ENCODE measurements at regions not wholly inside any gene's neighbourhood (a gene's known extent, or its start where the extent isn't known, plus 50 kb on each side); places are given as distances from the start of the nearest gene placed in this dataset.
"Not testable (repeated sequence)": the region's sequence is repeated elsewhere in the genome, so short reads cannot be mapped to it uniquely, and the experiment has no call there.

- no peak for DNase-seq
Observed at GRCh38 chr3:78087134-78087533, 1047.2 kb downstream of the ROBO2 start.

DNA sequence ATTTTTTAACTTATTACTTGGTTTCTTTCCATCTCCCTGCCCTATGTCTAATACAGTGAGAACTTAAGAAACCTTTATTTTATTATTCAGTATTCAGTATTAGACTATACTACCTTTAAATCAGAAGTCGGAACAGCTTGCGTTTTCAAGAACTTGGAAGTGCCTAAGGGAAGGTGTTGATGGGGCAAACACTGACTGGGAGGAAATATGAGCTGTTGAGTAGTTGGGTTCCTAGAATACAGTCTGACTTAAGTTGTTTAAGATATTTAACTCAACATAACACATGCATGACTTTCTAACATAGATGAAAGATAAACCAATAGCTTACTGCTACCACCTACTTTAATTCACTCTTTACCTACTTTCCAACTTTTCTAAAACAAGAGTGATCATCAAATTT is 1048.1 kb downstream of the ROBO2 start:
- no peak for DNase-seq

GRCh38 chr3:78090382-78090781 is 1050.5 kb downstream of the ROBO2 start:
- DNase-seq, result no peak

DNA sequence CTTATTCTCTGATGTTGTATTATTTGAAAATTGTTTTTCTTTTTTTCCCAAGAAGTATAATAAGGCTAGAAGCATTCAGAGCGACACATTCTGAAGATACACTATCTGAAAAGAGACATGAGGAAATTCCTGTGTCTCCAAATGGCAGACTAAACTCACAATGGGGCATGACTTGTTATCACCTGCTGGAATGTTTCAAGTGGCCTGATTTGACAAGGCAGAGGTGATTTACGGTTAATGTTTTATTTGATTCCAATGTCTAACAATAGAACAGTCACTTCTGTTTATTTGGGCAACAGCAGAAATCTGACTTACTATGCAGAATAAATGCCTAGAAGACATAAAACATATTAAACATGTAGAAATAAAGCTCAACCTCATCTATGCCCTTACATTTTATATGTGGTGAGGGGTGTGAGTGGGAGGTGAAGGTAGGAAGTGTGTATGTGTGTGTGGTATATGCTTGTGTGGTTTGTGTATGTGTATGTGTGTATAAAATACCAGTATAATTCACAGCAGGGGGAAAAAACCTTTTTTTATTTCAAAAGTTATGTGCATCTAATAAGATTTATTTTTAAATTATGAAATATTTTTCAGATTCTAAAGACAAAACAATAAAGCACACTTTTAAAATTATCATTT is 1051.7 kb downstream of the ROBO2 start:
- DNase-seq, result no peak

DNA sequence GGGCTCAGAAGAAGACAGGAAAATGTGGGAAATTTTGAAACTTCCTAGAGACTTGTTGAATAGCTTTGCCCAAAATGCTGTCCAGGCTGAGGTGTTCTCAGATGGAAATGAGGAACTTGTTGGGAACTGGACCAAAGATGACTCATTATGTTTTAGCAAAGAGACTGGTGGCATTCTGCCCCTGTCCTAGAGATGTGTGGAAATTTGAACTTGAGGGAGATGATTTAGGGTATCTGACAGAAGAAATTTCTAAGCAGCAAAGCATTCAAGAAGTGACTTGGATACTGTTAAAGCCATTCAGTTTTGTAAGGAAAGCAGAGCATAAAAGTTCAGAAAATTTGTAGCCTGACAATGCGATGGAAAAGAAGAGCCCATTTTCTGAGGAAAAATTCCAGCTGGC is 1052.7 kb downstream of the ROBO2 start:
- DNase-seq, result not testable (repeated sequence)

- DNase-seq, result no peak
Observed at GRCh38 chr3:78096488-78097255, 1056.8 kb downstream of the ROBO2 start.

DNA sequence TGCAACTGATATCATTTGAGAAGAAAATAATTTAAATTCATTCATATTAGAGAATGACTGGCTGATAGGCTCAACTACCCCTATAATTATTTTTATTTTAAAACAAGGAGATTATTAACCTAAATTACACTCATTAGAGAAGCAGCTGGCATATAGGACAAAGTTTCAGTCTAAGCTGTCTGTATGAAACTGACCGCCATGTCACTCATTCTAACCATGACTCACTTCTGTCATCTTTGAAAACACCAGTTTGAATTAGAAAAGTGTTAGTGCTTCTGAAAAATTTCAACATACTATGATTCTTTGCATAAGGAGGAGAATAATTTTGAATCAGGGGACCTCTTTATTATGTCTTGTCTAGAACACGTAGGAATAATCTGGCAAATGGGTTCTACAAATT is 1058.5 kb downstream of the ROBO2 start:
- no peak for DNase-seq

DNA sequence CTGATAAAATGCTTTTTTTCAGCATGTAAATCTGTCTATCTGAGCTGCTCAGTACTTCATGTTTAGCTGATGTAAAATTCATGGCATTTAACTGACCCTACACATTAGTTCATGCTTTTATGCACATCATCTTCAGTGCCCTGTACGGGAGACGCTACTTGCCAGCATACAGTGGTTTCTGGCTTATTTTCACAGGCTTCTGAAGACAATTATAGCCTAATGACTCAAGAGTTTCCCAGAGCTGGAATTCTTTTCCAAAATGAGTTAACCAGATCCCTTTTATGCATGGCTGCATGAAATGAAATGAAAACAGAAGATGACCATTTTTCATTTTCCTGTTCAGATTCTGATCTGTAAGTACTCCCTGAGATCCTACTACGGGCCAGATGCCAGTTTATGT is 1061.5 kb downstream of the ROBO2 start:
- DNase-seq, result peak; percentile 52

DNA sequence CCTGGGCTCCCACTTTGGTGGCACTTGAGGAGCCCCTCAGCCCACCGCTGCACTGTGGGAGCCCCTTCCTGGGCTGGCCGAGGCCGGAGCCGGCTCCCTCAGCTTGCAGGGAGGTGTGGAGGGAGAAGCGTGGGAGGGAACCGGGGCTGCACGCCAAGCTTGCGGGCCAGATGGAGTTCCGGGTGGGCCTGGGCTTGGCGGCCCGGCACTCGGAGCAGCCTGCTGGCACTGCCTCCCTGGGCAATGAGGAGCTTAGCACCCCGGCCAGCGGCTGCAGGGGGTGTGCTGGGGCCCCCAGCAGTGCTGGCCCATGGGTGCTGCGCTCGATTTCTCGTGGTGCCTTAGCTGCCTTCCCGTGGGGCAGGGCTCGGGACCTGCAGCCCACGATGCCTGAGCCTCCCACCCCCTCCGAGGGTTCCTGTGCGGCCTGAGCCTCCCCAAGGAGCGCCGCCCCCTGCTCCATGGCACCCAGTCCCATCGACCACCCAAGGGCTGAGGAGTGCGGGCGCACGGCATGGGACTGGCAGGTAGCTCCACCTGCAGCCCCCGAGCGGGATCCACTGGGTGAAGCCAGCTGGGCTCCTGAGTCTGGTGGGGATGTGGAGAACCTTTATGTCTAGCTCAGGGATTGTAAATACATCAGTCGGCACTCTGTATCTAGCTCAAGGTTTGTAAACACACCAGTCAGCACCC is 1068.5 kb downstream of the ROBO2 start:
- not testable (repeated sequence) for DNase-seq

GRCh38 chr3:78112291-78113010 is 1072.6 kb downstream of the ROBO2 start:
- no peak for DNase-seq

- no peak for DNase-seq
Observed at GRCh38 chr3:78115983-78116382, 1076.1 kb downstream of the ROBO2 start.

DNA sequence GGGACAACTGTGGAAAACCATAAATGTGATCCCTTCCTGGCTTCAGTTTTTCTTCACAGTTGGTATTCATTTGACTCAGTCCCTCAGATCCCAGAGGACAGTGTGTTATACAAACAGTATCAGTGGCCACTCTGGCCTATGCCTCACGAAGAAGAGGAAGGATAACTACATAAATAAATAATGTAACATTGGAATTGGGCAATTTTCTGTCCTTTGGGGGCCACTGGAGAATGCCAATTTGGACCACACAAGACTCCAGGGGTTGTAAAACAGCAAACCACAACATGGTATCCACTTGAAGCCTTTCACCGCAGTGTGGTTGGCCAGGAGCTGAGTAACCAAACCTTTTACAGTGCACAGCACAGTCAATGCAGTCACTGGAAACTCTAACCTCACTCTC is 1077.0 kb downstream of the ROBO2 start:
- no peak for DNase-seq

- DNase-seq, result no peak
Observed at GRCh38 chr3:78123058-78123457, 1083.2 kb downstream of the ROBO2 start.

GRCh38 chr3:78129707-78130106 is 1089.8 kb downstream of the ROBO2 start:
- peak; percentile 70 for DNase-seq

GRCh38 chr3:78130741-78131290 is 1090.9 kb downstream of the ROBO2 start:
- DNase-seq, result no peak

- no peak for DNase-seq
Observed at GRCh38 chr3:78134496-78134895, 1094.6 kb downstream of the ROBO2 start.

DNA sequence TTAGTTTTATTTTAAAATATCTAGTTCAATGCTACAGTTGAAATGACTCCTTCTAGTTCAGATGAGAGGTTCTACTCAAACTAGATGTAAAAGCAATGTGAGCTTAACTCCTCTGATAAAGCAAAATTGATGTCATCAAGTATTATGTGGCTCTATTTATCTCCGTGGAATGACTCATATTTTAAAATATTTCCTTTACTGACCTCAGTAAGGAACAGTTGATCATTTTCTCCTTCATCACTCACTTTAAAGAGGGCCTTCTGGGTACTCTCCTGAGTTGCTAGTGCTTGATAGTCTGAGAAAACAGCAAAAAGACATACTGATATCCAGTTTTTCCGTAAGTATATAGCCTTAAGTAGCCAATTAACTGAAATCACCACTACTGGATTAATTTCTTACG is 1099.3 kb downstream of the ROBO2 start:
- no peak for DNase-seq

GRCh38 chr3:78140274-78140673 is 1100.4 kb downstream of the ROBO2 start:
- DNase-seq, result no peak

GRCh38 chr3:78140866-78141265 is 1101.0 kb downstream of the ROBO2 start:
- no peak for DNase-seq

DNA sequence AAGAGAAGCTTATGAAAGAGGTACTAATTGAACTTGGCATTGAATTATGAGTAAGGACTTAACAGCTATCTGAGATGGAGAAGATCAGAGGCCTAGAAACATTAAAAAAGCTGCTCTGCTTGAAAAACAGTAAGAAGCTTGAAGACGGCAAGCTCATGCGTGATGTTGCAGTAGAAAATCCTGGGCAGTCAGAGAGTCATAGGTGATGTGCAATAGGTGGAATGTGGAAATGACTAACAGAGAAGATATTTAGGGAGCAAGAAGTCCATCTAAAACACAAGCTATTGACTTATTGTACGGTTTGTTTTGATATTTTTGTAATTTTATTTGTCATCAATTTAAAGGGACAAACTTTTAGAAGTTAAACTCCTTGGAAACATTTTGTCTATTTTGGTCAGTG is 1101.4 kb downstream of the ROBO2 start:
- DNase-seq, result no peak

- no peak for DNase-seq
Observed at GRCh38 chr3:78143000-78143399, 1103.1 kb downstream of the ROBO2 start.

DNA sequence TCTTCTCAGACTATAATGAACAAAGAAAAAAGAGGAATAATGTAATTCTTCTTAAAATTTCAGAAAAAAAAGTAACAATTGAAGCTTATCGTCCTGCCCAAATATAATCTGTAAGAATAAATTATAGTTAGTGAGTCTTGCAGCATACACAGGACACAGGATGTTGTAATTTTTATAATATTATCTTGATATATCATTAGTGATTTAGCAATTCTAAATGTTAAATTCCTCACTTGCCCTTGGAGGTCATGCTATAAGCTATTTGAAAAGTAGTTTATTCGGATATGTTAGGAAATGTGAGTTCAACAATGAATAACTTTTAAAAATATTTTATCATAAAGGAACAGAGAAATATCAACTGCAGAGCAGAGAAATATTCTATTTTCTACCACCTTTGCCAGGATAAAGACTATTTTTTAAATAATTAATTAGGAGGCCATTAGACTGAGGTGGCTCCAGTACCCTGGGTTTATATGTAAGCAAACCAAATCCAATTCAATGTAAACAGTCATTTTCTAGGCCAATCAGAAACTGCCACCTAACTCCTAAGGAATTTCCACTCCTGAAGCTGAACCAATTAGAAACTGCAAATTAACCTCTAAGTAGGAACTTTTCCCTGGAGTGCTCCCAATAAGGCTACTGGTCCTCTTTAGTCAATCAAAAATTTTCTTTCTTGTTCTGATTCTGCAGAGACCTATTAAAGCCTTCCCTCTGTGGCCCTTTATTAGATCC is 1109.3 kb downstream of the ROBO2 start:
- DNase-seq, result no peak

All from tongue (tissue), 1 donor.